DND-41 (cell line): ENCODE measurements at regions not wholly inside any gene's neighbourhood (a gene's known extent, or its start where the extent isn't known, plus 50 kb on each side); places are given as distances from the start of the nearest gene placed in this dataset.

Source experiments
- EZH2 ChIP-seq: IDR thresholded peaks from 3 replicates; pipeline ENCODE4 v1.6.1; 2012; ENCODE audit warnings: borderline replicate concordance, low read depth, mild to moderate bottlenecking, moderate library complexity, low read length, inconsistent platforms; ENCODE audit not compliant: severe bottlenecking
- TF ChIP-seq, protein P1 (sequence below): IDR thresholded peaks from 2 replicates; pipeline ENCODE4 v1.5.1; 2012; ENCODE audit warnings: borderline replicate concordance, low read length, moderate library complexity, mild to moderate bottlenecking; ENCODE audit not compliant: poor library complexity, severe bottlenecking; ENCODE audit errors: extremely low read depth

DNA sequence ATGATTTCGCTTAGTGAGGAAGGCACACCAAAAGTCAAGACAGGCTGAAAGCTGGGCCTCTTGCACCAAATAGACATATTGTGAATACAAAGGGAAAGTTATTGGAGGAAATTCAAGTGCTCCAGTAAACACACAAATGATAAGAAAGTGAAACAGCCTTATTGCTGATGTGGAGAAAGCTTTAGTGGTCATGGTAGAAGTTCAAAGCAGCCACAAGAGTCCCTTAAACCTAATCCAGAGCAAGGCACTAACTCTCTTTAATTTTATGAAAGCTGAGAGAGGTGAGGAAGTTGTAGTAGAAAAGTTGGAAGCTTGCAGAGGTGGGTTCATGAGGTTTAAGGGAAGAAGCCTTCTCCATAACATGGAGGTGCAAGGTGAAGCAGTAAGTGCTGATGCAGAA lies 988.3 kb downstream of the VRK1 start:
- TF ChIP-seq EZH2: no peak
- TF ChIP-seq, protein P1, sequence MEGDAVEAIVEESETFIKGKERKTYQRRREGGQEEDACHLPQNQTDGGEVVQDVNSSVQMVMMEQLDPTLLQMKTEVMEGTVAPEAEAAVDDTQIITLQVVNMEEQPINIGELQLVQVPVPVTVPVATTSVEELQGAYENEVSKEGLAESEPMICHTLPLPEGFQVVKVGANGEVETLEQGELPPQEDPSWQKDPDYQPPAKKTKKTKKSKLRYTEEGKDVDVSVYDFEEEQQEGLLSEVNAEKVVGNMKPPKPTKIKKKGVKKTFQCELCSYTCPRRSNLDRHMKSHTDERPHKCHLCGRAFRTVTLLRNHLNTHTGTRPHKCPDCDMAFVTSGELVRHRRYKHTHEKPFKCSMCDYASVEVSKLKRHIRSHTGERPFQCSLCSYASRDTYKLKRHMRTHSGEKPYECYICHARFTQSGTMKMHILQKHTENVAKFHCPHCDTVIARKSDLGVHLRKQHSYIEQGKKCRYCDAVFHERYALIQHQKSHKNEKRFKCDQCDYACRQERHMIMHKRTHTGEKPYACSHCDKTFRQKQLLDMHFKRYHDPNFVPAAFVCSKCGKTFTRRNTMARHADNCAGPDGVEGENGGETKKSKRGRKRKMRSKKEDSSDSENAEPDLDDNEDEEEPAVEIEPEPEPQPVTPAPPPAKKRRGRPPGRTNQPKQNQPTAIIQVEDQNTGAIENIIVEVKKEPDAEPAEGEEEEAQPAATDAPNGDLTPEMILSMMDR: no peak
